NCI-H1092 (cell line): ENCODE measurements at regions not wholly inside any gene's neighbourhood (a gene's known extent, or its start where the extent isn't known, plus 50 kb on each side); places are given as distances from the start of the nearest gene placed in this dataset.
"Not testable (repeated sequence)": the region's sequence is repeated elsewhere in the genome, so short reads cannot be mapped to it uniquely, and the experiment has no call there.

Experiments
- DNase-seq: peaks from one replicate; lab custom pipeline; 2025; lab: John Stamatoyannopoulos, UW

- DNase-seq, result no peak
Observed at GRCh38 chr2:65605058-65605742, 172.8 kb upstream of the SPRED2 start.

GRCh38 chr2:65604246-65604645 lies 171.8 kb upstream of the SPRED2 start:
- DNase-seq, result no peak

- DNase-seq, result no peak
Observed at GRCh38 chr2:65602603-65603235, 170.3 kb upstream of the SPRED2 start.

- not testable (repeated sequence) for DNase-seq
Observed at GRCh38 chr2:65600871-65601270, 168.5 kb upstream of the SPRED2 start.

GRCh38 chr2:65600351-65600750 lies 168.0 kb upstream of the SPRED2 start:
- not testable (repeated sequence) for DNase-seq

- DNase-seq, result no peak
Observed at GRCh38 chr2:65599693-65600092, 167.3 kb upstream of the SPRED2 start.

- no peak for DNase-seq
Observed at GRCh38 chr2:65598996-65599395, 166.6 kb upstream of the SPRED2 start.

- no peak for DNase-seq
Observed at GRCh38 chr2:65598264-65598663, 165.9 kb upstream of the SPRED2 start.

GRCh38 chr2:65595630-65596029 lies 163.2 kb upstream of the SPRED2 start:
- no peak for DNase-seq

GRCh38 chr2:65594150-65594549 lies 161.8 kb upstream of the SPRED2 start:
- no peak for DNase-seq

GRCh38 chr2:65589667-65590066 lies 157.3 kb upstream of the SPRED2 start:
- no peak for DNase-seq

GRCh38 chr2:65587779-65588178 lies 155.4 kb upstream of the SPRED2 start:
- no peak for DNase-seq

- no peak for DNase-seq
Observed at GRCh38 chr2:65586516-65586915, 154.1 kb upstream of the SPRED2 start.

- DNase-seq, result no peak
Observed at GRCh38 chr2:65583061-65583460, 150.7 kb upstream of the SPRED2 start.

GRCh38 chr2:65582364-65582763 lies 150.0 kb upstream of the SPRED2 start:
- no peak for DNase-seq

GRCh38 chr2:65580824-65581223 lies 148.4 kb upstream of the SPRED2 start:
- DNase-seq, result no peak

GRCh38 chr2:65579506-65580235 lies 147.3 kb upstream of the SPRED2 start:
- no peak for DNase-seq

GRCh38 chr2:65577654-65578053 lies 145.3 kb upstream of the SPRED2 start:
- DNase-seq, result no peak

GRCh38 chr2:65576861-65577601 lies 144.6 kb upstream of the SPRED2 start:
- no peak for DNase-seq

- no peak for DNase-seq
Observed at GRCh38 chr2:65576278-65576677, 143.9 kb upstream of the SPRED2 start.

GRCh38 chr2:65574993-65575392 lies 142.6 kb upstream of the SPRED2 start:
- no peak for DNase-seq

GRCh38 chr2:65568656-65569440 lies 136.4 kb upstream of the SPRED2 start:
- not testable (repeated sequence) for DNase-seq
